NCI-H1436 treated with DMSO at 0.1 percent for 48 hours (cell line): ENCODE measurements at regions not wholly inside any gene's neighbourhood (a gene's known extent, or its start where the extent isn't known, plus 50 kb on each side); places are given as distances from the start of the nearest gene placed in this dataset.

ENCODE experiments used
- DNase-seq: peaks from one replicate; lab custom pipeline; 2025; lab: John Stamatoyannopoulos, UW

GRCh38 chr12:24138041-24138440, 188.6 kb upstream of the SOX5 start:
- no peak for DNase-seq

- no peak for DNase-seq
Observed at GRCh38 chr12:24135158-24135850, 185.8 kb upstream of the SOX5 start.

GRCh38 chr12:24134092-24134491, 184.6 kb upstream of the SOX5 start:
- no peak for DNase-seq

GRCh38 chr12:24133384-24133783, 183.9 kb upstream of the SOX5 start:
- DNase-seq, result peak; percentile 33

GRCh38 chr12:24127919-24128721, 178.7 kb upstream of the SOX5 start:
- DNase-seq, result no peak

GRCh38 chr12:24125280-24125679, 175.8 kb upstream of the SOX5 start:
- no peak for DNase-seq

- DNase-seq, result no peak
Observed at GRCh38 chr12:24121911-24122310, 172.4 kb upstream of the SOX5 start.

GRCh38 chr12:24118668-24119067, 169.2 kb upstream of the SOX5 start:
- no peak for DNase-seq

- DNase-seq, result no peak
Observed at GRCh38 chr12:24116548-24116947, 167.1 kb upstream of the SOX5 start.

GRCh38 chr12:24113701-24114100, 164.2 kb upstream of the SOX5 start:
- no peak for DNase-seq

- no peak for DNase-seq
Observed at GRCh38 chr12:24111616-24112015, 162.1 kb upstream of the SOX5 start.

- no peak for DNase-seq
Observed at GRCh38 chr12:24111086-24111485, 161.6 kb upstream of the SOX5 start.

- peak; percentile 29 for DNase-seq
Observed at GRCh38 chr12:24109381-24110039, 160.0 kb upstream of the SOX5 start.

GRCh38 chr12:24102676-24103075, 153.2 kb upstream of the SOX5 start:
- DNase-seq, result no peak

- DNase-seq, result no peak
Observed at GRCh38 chr12:24099576-24099975, 150.1 kb upstream of the SOX5 start.

- DNase-seq, result no peak
Observed at GRCh38 chr12:24095245-24095644, 145.8 kb upstream of the SOX5 start.

GRCh38 chr12:24089510-24089890, 140.0 kb upstream of the SOX5 start:
- DNase-seq, result no peak

GRCh38 chr12:24088751-24089509, 139.5 kb upstream of the SOX5 start:
- DNase-seq, result no peak

- DNase-seq, result no peak
Observed at GRCh38 chr12:24087294-24087693, 137.8 kb upstream of the SOX5 start.

GRCh38 chr12:24084800-24085199, 135.3 kb upstream of the SOX5 start:
- no peak for DNase-seq

GRCh38 chr12:24083838-24084237, 134.4 kb upstream of the SOX5 start:
- no peak for DNase-seq

- DNase-seq, result no peak
Observed at GRCh38 chr12:24081606-24082005, 132.1 kb upstream of the SOX5 start.
